Ovary (tissue), 7 donors: ENCODE measurements at regions not wholly inside any gene's neighbourhood (a gene's known extent, or its start where the extent isn't known, plus 50 kb on each side); places are given as distances from the start of the nearest gene placed in this dataset.
A peak's percentile ranks its signal among the peaks of the same experiment; 100 is the strongest.

Source experiments
- DNase-seq, 5 donors: peaks; one replicate each; pipeline ENCODE4 v3.0.0-alpha.2; 2019 to 2020
- H3K27ac ChIP-seq, 2 donors: fragments of 200-600 bp; one replicate each; pipeline versions ENCODE4 v1.5.1 to v1.8.0; 2019 to 2022
- H3K27me3 ChIP-seq: fragments of 200-600 bp; one replicate; pipeline ENCODE4 v1.8.0; 2022
- H3K36me3 ChIP-seq: fragments of 200-600 bp; sonication (generic); one replicate; pipeline ENCODE4 v1.5.1; 2019
- H3K4me1 ChIP-seq: one replicate; pipeline ENCODE4 v1.8.1; 2013; ENCODE audit warnings: mild to moderate bottlenecking, moderate library complexity; ENCODE audit not compliant: insufficient read depth
- H3K4me3 ChIP-seq: fragments of 200-600 bp; sonication (generic); one replicate; pipeline ENCODE4 v1.5.1; 2017
- H3K9me3 ChIP-seq, 2 donors: fragments of 200-600 bp in 1 of 2; sonication (generic) in 1 of 2; one replicate each; pipeline versions ENCODE4 v1.5.1 to v1.8.1; 2013 to 2019; ENCODE audit warnings: mild to moderate bottlenecking in 1 of 2, moderate library complexity in 1 of 2
- EP300 ChIP-seq: sonication (generic); formaldehyde crosslinking; IDR thresholded peaks from one replicate; pipeline ENCODE4 v1.6.1; 2017; ENCODE audit warnings: antibody characterized with exemption
- POLR2A ChIP-seq: fragments of 450-650 bp; IDR thresholded peaks from one replicate; pipeline ENCODE4 v1.6.1; 2017; ENCODE audit warnings: antibody characterized with exemption, mild to moderate bottlenecking, moderate library complexity
- WGBS, 3 donors: extraction: QIAGEN DNeasy Blood & Tissue Kit in 1 of 3; methylation state at CpG; one replicate each; pipeline versions ENCODE4 v1.1.5 to v1.1.7; 2013 to 2017; 5-methylcytosine and 5-hydroxymethylcytosine counted together
- intact Hi-C, 4 donors: fragments of 100-400 bp; cut with DNase I; formaldehyde crosslinking; loops; one replicate each; pipeline versions ENCODE4 v1.11.0 to v1.15.1; 2022 to 2023
- TF ChIP-seq, protein P1 (sequence below), 3 donors: fragments of 450-650 bp in 2 of 3; fragments of 200-600 bp in 1 of 3; IDR thresholded peaks; one replicate each; pipeline versions ENCODE4 v1.5.1 to v1.8.0; 2016 to 2022; ENCODE audit warnings: antibody characterized with exemption in 3 of 3, mild to moderate bottlenecking in 1 of 3
- donor health status: DM: no; HTN: no; CAD: no; lungs with moderate emphysema.
- donor health status: DM: no; HTN: no; CAD: no.
- donor health status: Bipolar disorder and iron deficiency.
- donor health status: DM: no; HTN: no; CAD: no.
- donor health status: DM: yes; HTN: yes; CAD: no.

DNA sequence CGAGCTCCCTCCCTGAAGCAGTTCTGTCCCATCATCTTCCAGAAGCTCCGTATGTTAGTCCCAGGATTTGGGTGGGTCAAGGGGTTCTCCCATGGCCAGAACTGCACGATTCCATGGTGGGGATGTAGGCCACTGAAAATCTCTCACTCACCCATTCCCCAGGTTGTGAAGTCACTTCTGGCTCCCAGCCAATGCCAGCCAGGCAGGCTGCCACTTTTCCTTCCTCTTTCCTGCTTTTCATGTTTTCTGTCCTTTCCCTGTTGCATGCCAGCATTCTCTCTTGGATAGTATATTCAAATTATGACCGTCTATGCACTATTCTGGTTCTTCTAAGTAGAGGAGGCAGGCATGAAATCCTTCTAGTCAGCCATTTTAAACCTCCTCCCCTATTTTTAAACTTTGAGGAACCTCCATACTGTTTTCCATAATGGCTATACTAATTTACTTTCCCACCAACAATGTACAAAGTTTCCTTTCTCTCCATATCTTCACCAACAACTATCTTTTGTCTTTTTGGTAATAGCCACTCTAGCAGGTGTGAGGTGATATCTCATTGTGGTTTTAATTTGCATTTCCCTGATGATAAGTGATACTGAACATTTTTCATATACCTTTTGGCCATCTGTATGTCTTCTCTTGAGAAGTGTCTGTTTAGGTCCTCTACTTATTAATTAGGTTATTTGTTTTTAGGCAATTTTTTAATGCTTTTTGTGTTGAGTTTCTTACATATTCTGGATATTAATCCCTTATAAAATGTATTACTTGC is 182.1 kb upstream of the TET2 start:
- no peaks in the 10 kb centered on the region for H3K4me1 ChIP-seq
- H3K36me3 ChIP-seq, result no peaks in the 10 kb centered on the region
- intact Hi-C loops, result no loop called here
- 89 to 92% (median 90%) methylated on average over 4 of the region's 4 CpGs for WGBS, 3 donors
- no peaks in the 10 kb centered on the region for H3K9me3 ChIP-seq
- H3K27me3 ChIP-seq, result no peaks in the 10 kb centered on the region
- DNase-seq, result peak in 1 of 5 donors; percentile 24
- H3K27ac ChIP-seq, result no peak overlapping the region
- TF ChIP-seq POLR2A (no peak), EP300 (no peak)
- TF ChIP-seq, protein P1, sequence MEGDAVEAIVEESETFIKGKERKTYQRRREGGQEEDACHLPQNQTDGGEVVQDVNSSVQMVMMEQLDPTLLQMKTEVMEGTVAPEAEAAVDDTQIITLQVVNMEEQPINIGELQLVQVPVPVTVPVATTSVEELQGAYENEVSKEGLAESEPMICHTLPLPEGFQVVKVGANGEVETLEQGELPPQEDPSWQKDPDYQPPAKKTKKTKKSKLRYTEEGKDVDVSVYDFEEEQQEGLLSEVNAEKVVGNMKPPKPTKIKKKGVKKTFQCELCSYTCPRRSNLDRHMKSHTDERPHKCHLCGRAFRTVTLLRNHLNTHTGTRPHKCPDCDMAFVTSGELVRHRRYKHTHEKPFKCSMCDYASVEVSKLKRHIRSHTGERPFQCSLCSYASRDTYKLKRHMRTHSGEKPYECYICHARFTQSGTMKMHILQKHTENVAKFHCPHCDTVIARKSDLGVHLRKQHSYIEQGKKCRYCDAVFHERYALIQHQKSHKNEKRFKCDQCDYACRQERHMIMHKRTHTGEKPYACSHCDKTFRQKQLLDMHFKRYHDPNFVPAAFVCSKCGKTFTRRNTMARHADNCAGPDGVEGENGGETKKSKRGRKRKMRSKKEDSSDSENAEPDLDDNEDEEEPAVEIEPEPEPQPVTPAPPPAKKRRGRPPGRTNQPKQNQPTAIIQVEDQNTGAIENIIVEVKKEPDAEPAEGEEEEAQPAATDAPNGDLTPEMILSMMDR (IDR thresholded peaks at IDR 0.05), result no peak
- no peak overlapping the region for H3K4me3 ChIP-seq

DNA sequence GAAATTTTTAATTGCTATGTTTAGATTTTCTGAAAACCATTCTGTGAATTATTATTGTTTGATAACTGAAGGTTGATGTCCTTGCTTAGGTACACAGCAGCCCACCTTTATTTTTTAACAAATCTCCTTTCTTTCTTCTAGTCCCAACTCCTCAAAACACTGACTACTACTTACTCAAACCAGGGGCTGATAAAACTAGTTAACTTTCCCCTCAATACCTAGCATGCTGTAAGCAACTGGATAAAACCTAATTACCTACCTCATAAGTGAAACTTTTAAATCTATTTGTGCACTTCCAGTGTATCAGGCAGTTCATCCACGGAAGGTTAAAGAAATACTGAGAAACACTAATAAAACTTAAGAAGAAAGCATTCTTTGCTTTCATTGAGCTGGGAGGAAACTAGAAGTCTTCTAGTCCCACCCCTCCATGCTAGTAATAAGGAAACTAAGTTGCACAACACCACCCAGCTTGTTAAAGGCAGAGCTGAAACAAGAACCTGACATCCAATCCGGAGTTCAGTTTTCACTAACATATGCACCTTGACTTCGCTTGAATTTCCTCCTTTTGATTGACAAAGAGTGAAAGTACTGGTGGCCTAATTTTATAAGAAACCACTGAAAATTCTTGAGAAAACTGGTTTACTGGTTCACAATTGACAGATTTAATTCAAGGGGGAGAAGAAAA is 180.2 kb upstream of the TET2 start:
- Histone ChIP-seq H3K27ac (no peak overlapping the region), H3K36me3 (no peaks in the 10 kb centered on the region), H3K4me3 (no peak overlapping the region), H3K4me1 (no peaks in the 10 kb centered on the region), H3K27me3 (no peaks in the 10 kb centered on the region), H3K9me3 (no peaks in the 10 kb centered on the region)
- TF ChIP-seq, protein P1 (IDR thresholded peaks at IDR 0.05), result no peak
- intact Hi-C loops, result no loop called here
- 58 to 63% (median 60%) methylated on average over 3 of the region's 3 CpGs for WGBS, 3 donors
- no peak for DNase-seq

DNA sequence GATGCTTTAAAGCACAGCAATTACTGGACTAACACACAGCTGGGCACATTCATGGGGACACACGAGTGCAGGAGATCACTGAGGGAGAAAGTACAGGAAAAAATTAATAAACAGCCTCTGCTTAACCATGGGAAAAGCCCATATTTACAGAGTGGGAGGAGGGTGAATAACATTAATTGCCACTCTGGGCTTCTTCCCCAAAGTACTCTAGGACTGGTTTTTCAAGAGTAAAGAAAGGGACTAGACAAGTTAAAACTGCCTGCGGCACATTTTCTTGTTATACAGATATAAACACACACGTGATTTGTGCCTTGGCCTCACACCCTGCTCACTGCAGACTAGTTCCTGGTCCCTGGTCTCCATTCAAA is 179.7 kb upstream of the TET2 start:
- Histone ChIP-seq H3K36me3 (no peaks in the 10 kb centered on the region), H3K27ac (no peak overlapping the region), H3K4me1 (no peaks in the 10 kb centered on the region), H3K4me3 (no peak overlapping the region), H3K27me3 (no peaks in the 10 kb centered on the region), H3K9me3 (no peaks in the 10 kb centered on the region)
- TF ChIP-seq POLR2A, result no peak
- TF ChIP-seq, protein P1 (IDR thresholded peaks at IDR 0.05), result no peak
- TF ChIP-seq EP300, result no peak
- WGBS, 3 donors, result 65 to 78% (median 68%) methylated on average over 3 of the region's 3 CpGs
- DNase-seq, result no peak
- intact Hi-C loops, result no loop called here

GRCh38 chr4:104969394-104970082 is 177.1 kb upstream of the TET2 start:
- no peaks in the 10 kb centered on the region for H3K27me3 ChIP-seq
- WGBS, 3 donors, result 48 to 55% (median 53%) methylated on average over 3 of the region's 3 CpGs
- intact Hi-C loops, result no loop called here
- H3K9me3 ChIP-seq, result no peaks in the 10 kb centered on the region
- H3K4me3 ChIP-seq, result no peak overlapping the region
- H3K4me1 ChIP-seq, result no peaks in the 10 kb centered on the region
- TF ChIP-seq, protein P1 (IDR thresholded peaks at IDR 0.05), result no peak
- no peak for TF ChIP-seq EP300
- no peak overlapping the region for H3K27ac ChIP-seq
- no peaks in the 10 kb centered on the region for H3K36me3 ChIP-seq
- DNase-seq, result no peak
